IMR-90 (cell line): ENCODE measurements at regions not wholly inside any gene's neighbourhood (a gene's known extent, or its start where the extent isn't known, plus 50 kb on each side); places are given as distances from the start of the nearest gene placed in this dataset.

ENCODE experiments used
- ATAC-seq: fragments of 200-7000 bp; cut with Tn5 transposase; 2 replicates; pipeline ENCODE4 v1.9.1; 2020; ENCODE audit warnings: low read depth, mild to moderate bottlenecking, moderate library complexity
- BruUV-seq: library from RNA; stranded (reverse); fragments of 400-500 nt; replicated peaks from 2 replicates; lab custom pipeline; 2021; lab: Mats Ljungman, UMichigan
- CTCF ChIA-PET: fragments of 300-600 bp; formaldehyde crosslinking; extraction: SDS; loops from one replicate; lab custom pipeline; 2021; ENCODE audit warnings: antibody characterized with exemption; lab: Yijun Ruan, JAX
- POLR2A ChIA-PET: fragments of 300-600 bp; sonication (Branson Sonifier 250); formaldehyde crosslinking; loops from one replicate; lab custom pipeline; 2022; ENCODE audit warnings: antibody characterized with exemption; ENCODE audit not compliant: unreplicated experiment; lab: Charles Lee
- DNase-seq: peaks from one replicate; pipeline ENCODE4 v3.0.0; 2013
- H2AFZ ChIP-seq: replicated peaks from 2 replicates; pipeline ENCODE3; 2013; ENCODE audit warnings: low read length, mild to moderate bottlenecking; ENCODE audit not compliant: poor library complexity
- H2AK5ac ChIP-seq: 2 replicates; pipeline ENCODE4 v1.6.1; 2013; ENCODE audit warnings: low read depth, low read length, inconsistent platforms
- H2AK9ac ChIP-seq: replicated peaks from 2 replicates; pipeline ENCODE3; 2013; ENCODE audit warnings: mild to moderate bottlenecking, low read depth, low read length, moderate library complexity; ENCODE audit not compliant: poor library complexity
- H2BK120ac ChIP-seq: 2 replicates; pipeline ENCODE4 v1.6.1; 2013; ENCODE audit warnings: low read depth, low read length, inconsistent platforms
- H2BK15ac ChIP-seq: 3 replicates; pipeline ENCODE4 v1.6.1; 2013; ENCODE audit warnings: low read depth, low read length, inconsistent platforms
- H2BK20ac ChIP-seq: 2 replicates; pipeline ENCODE4 v1.6.1; 2013; ENCODE audit warnings: low read depth, mild to moderate bottlenecking, inconsistent platforms, low read length, moderate library complexity
- H2BK5ac ChIP-seq: 2 replicates; pipeline ENCODE4 v1.6.1; 2013; ENCODE audit warnings: mild to moderate bottlenecking, low read depth, low read length, inconsistent platforms; ENCODE audit not compliant: poor library complexity, severe bottlenecking
- H3K14ac ChIP-seq: replicated peaks from 2 replicates; pipeline ENCODE4 v1.6.1; 2013; ENCODE audit warnings: low read depth, low read length, inconsistent platforms
- H3K18ac ChIP-seq: 2 replicates; pipeline ENCODE4 v1.6.1; 2013; ENCODE audit warnings: low read depth, low read length, control low read depth
- H3K23ac ChIP-seq: 2 replicates; pipeline ENCODE4 v1.6.1; 2013; ENCODE audit warnings: low read depth, low read length, inconsistent platforms
- H3K27ac ChIP-seq: 2 replicates; pipeline ENCODE4 v1.5.1; 2013; ENCODE audit warnings: mild to moderate bottlenecking, control low read depth, low read length; ENCODE audit not compliant: insufficient read depth
- H3K27me3 ChIP-seq: 2 replicates; pipeline ENCODE4 v1.6.1; 2013; ENCODE audit warnings: low read length; ENCODE audit not compliant: control insufficient read depth, insufficient read depth
- H3K36me3 ChIP-seq: 2 replicates; pipeline ENCODE4 v1.6.1; 2013; ENCODE audit warnings: low read length, mixed read lengths; ENCODE audit not compliant: control insufficient read depth, insufficient read depth
- H3K4ac ChIP-seq: 2 replicates; pipeline ENCODE4 v1.6.1; 2013; ENCODE audit warnings: low read depth, low read length, inconsistent platforms
- H3K4me1 ChIP-seq: 2 replicates; pipeline ENCODE4 v1.6.1; 2013; ENCODE audit warnings: low read length, mixed read lengths; ENCODE audit not compliant: control insufficient read depth, insufficient read depth
- H3K4me2 ChIP-seq: 2 replicates; pipeline ENCODE4 v1.6.1; 2013; ENCODE audit warnings: low read depth, mild to moderate bottlenecking, control low read depth, low read length, moderate library complexity
- H3K4me3 ChIP-seq: 2 replicates; pipeline ENCODE4 v1.5.1; 2013; ENCODE audit warnings: low read depth, mild to moderate bottlenecking, control low read depth, low read length, moderate library complexity; ENCODE audit not compliant: insufficient read depth
- H3K56ac ChIP-seq: 2 replicates; pipeline ENCODE4 v1.6.1; 2013; ENCODE audit warnings: low read length, inconsistent platforms; ENCODE audit not compliant: insufficient read depth; ENCODE audit errors: extremely low read depth
- H3K79me1 ChIP-seq, 2 experiments: 2 replicates each; pipeline ENCODE4 v1.6.1; 2013; ENCODE audit warnings: low read length in 2 of 2, inconsistent platforms in 1 of 2, low read depth in 1 of 2
- H3K9ac ChIP-seq: 2 replicates; pipeline ENCODE4 v1.6.1; 2013; ENCODE audit warnings: low read depth, low read length, control low read depth
- H3K9me1 ChIP-seq: 2 replicates; pipeline ENCODE4 v1.6.1; 2013; ENCODE audit warnings: low read length, inconsistent platforms; ENCODE audit not compliant: insufficient read depth
- H3K9me3 ChIP-seq: 2 replicates; pipeline ENCODE4 v1.6.1; 2013; ENCODE audit warnings: low read length; ENCODE audit not compliant: control insufficient read depth, insufficient read depth
- H4K20me1 ChIP-seq: 2 replicates; pipeline ENCODE4 v1.6.1; 2013; ENCODE audit warnings: low read length, inconsistent platforms; ENCODE audit not compliant: insufficient read depth
- H4K5ac ChIP-seq: 2 replicates; pipeline ENCODE4 v1.6.1; 2013; ENCODE audit warnings: mild to moderate bottlenecking, low read depth, low read length, control low read depth
- H4K8ac ChIP-seq, 2 experiments: 2 replicates each; pipeline ENCODE4 v1.6.1; 2013; ENCODE audit warnings: low read depth in 2 of 2, low read length in 2 of 2, control low read depth in 1 of 2, inconsistent platforms in 1 of 2
- H4K91ac ChIP-seq: 2 replicates; pipeline ENCODE4 v1.6.1; 2013; ENCODE audit warnings: low read depth, low read length, inconsistent platforms; ENCODE audit not compliant: insufficient read depth
- BHLHE40 ChIP-seq: fragments of 150-350 bp; IDR thresholded peaks from 2 replicates; pipeline ENCODE4 v1.6.1; 2016; ENCODE audit warnings: mild to moderate bottlenecking, low read depth, low read length
- ELK1 ChIP-seq: fragments of 150-350 bp; IDR thresholded peaks from 2 replicates; pipeline ENCODE4 v1.6.1; 2016; ENCODE audit warnings: low read depth, mild to moderate bottlenecking, low read length, moderate library complexity, borderline replicate concordance
- MAZ ChIP-seq: IDR thresholded peaks from 2 replicates; pipeline ENCODE4 v1.6.1; 2012; ENCODE audit warnings: low read depth, mild to moderate bottlenecking, low read length, improper control_type of control experiment, moderate library complexity, borderline replicate concordance
- WGBS, 2 experiments: methylation state at CpG; one replicate each; pipeline versions ENCODE4 v1.1.5 to v1.1.7; 2013; ENCODE audit warnings: missing lambda C conversion rate in 2 of 2; ENCODE audit not compliant: insufficient read length in 1 of 2; ENCODE audit errors: extremely low coverage in 2 of 2; 5-methylcytosine and 5-hydroxymethylcytosine counted together
- dilution Hi-C: fragments of 300-500 bp; cut with HindIII; formaldehyde crosslinking; loops from one replicate; pipeline ENCODE4 v1.14.3; 2018; ENCODE audit warnings: low sequenced_read_pairs; ENCODE audit not compliant: unreplicated experiment
- in situ Hi-C: fragments of 300-500 bp; cut with MboI; formaldehyde crosslinking; loops from 3 replicates; pipeline ENCODE4 v1.14.3; 2019; ENCODE audit warnings: low sequenced_read_pairs, inconsistent platforms, mixed read lengths
- intact Hi-C: fragments of 100-400 bp; cut with micrococcal nuclease; formaldehyde crosslinking; loops from 2 replicates; pipeline ENCODE4 v1.10.0; 2022

- Histone ChIP-seq H3K9ac (no peak overlapping the region), H3K79me1 (no peaks in the 10 kb centered on the region), H3K27me3 (peaks cover 4% of the 10 kb centered on the region), H3K4me2 (no peak overlapping the region), H3K56ac (no peak overlapping the region), H3K14ac (no peak overlapping the region), H4K8ac (no peak overlapping the region), H2AFZ (no peak overlapping the region), H2BK20ac (no peak overlapping the region), H3K4me1 (peaks cover 14% of the 10 kb centered on the region), H3K9me3 (no peaks in the 10 kb centered on the region), H3K36me3 (no peaks in the 10 kb centered on the region), H3K18ac (no peak overlapping the region), H3K9me1 (0 out of 2 replicates have a peak, but pooled peaks cover 3% of the 10 kb centered on the region), H4K5ac (no peak overlapping the region), H4K20me1 (no peaks in the 10 kb centered on the region), H3K23ac (no peak overlapping the region), H2BK120ac (no peak overlapping the region), H4K91ac (no peak overlapping the region), H3K27ac (no peak overlapping the region), H2AK5ac (no peak overlapping the region), H2BK15ac (no peak overlapping the region), H3K4ac (no peak overlapping the region), H2AK9ac (no peak overlapping the region), H2BK5ac (no peak overlapping the region), H3K4me3 (no peak overlapping the region)
- no peak for TF ChIP-seq ELK1
- no peak for TF ChIP-seq BHLHE40
- no peak for TF ChIP-seq MAZ
- in situ Hi-C loops, result no loop called here
- no peak for DNase-seq
- WGBS, 2 experiments, result no CpG with 5 or more reads among the region's 2 CpGs
- ChIA-PET POLR2A (no interaction called here), CTCF (no interaction called here)
- no TSS peak for BruUV-seq
- dilution Hi-C loops, result no loop called here
- intact Hi-C loops, result no loop called here
- no peak for ATAC-seq
Measured at GRCh38 chr12:105667973-105668743, 337.7 kb downstream of the C12orf75 start.
